HFFc6 (cell line): ENCODE measurements at regions not wholly inside any gene's neighbourhood (a gene's known extent, or its start where the extent isn't known, plus 50 kb on each side); places are given as distances from the start of the nearest gene placed in this dataset.
A peak's percentile ranks its signal among the peaks of the same experiment; 100 is the strongest.

Experiments
- DNase-seq: peaks from one replicate; pipeline ENCODE4 v3.0.0-alpha.2; 2018
- H3K27ac Mint-ChIP-seq: 2 replicates; pipeline ENCODE4 v1.8.0; 2020; ENCODE audit warnings: mild to moderate bottlenecking, mixed read lengths
- H3K27me3 Mint-ChIP-seq: 2 replicates; pipeline ENCODE4 v1.8.0; 2021; ENCODE audit warnings: mild to moderate bottlenecking, moderate library complexity, mixed read lengths; ENCODE audit not compliant: insufficient read depth
- H3K36me3 Mint-ChIP-seq: 2 replicates; pipeline ENCODE4 v1.8.0; 2021; ENCODE audit warnings: low read depth, mixed read lengths
- H3K4me1 Mint-ChIP-seq: 2 replicates; pipeline ENCODE4 v1.8.0; 2020; ENCODE audit warnings: low read depth, mixed read lengths
- H3K4me3 Mint-ChIP-seq: 2 replicates; pipeline ENCODE4 v1.8.0; 2020; ENCODE audit warnings: mild to moderate bottlenecking, moderate library complexity, mixed read lengths
- H3K9me3 Mint-ChIP-seq: 2 replicates; pipeline ENCODE4 v1.8.0; 2020; ENCODE audit warnings: mild to moderate bottlenecking, mixed read lengths
- CTCF ChIP-seq: fragments of 200-600 bp; sonication (generic); IDR thresholded peaks from 2 replicates; pipeline ENCODE4 v1.5.0; 2021; ENCODE audit warnings: antibody characterized with exemption, mild to moderate bottlenecking

GRCh38 chr7:118580743-118581382, 356.4 kb downstream of the ANKRD7 start:
- DNase-seq: no peak
- H3K9me3 Mint-ChIP-seq: peaks cover 27% of the 10 kb centered on the region
- H3K27me3 Mint-ChIP-seq: no peaks in the 10 kb centered on the region
- no peaks in the 10 kb centered on the region for H3K4me1 Mint-ChIP-seq
- TF ChIP-seq CTCF: no peak
- H3K4me3 Mint-ChIP-seq: no peak overlapping the region
- H3K27ac Mint-ChIP-seq: no peak overlapping the region
- no peaks in the 10 kb centered on the region for H3K36me3 Mint-ChIP-seq

- no peak overlapping the region for H3K27ac Mint-ChIP-seq
- no peak for DNase-seq
- H3K9me3 Mint-ChIP-seq: peaks cover 47% of the 10 kb centered on the region
- no peak overlapping the region for H3K4me3 Mint-ChIP-seq
- no peaks in the 10 kb centered on the region for H3K27me3 Mint-ChIP-seq
- peaks cover 3% of the 10 kb centered on the region; the same call in 1 of the 2 replicates for H3K36me3 Mint-ChIP-seq
- no peak for TF ChIP-seq CTCF
- H3K4me1 Mint-ChIP-seq: no peaks in the 10 kb centered on the region
These were observed 359.1 kb downstream of the ANKRD7 start for GRCh38 chr7:118583641-118584040.

- no peak for DNase-seq
- no peak for TF ChIP-seq CTCF
- H3K27me3 Mint-ChIP-seq: no peaks in the 10 kb centered on the region; the same call in 1 of the 2 replicates
- H3K9me3 Mint-ChIP-seq: peaks cover 59% of the 10 kb centered on the region
- H3K27ac Mint-ChIP-seq: no peak overlapping the region
- H3K4me1 Mint-ChIP-seq: no peaks in the 10 kb centered on the region
- H3K36me3 Mint-ChIP-seq: peaks cover 5% of the 10 kb centered on the region; the same call in 1 of the 2 replicates
- no peak overlapping the region for H3K4me3 Mint-ChIP-seq
These were observed 361.7 kb downstream of the ANKRD7 start for GRCh38 chr7:118586248-118586647.

GRCh38 chr7:118590107-118590506, 365.6 kb downstream of the ANKRD7 start:
- DNase-seq: no peak
- peak; percentile 20; the same call in 1 of the 2 replicates for TF ChIP-seq CTCF
- Mint-ChIP-seq H3K4me3 (no peak overlapping the region), H3K27me3 (no peaks in the 10 kb centered on the region; the same call in 1 of the 2 replicates), H3K36me3 (peaks cover 5% of the 10 kb centered on the region; the same call in 1 of the 2 replicates), H3K4me1 (no peaks in the 10 kb centered on the region), H3K27ac (no peak overlapping the region), H3K9me3 (peaks cover 50% of the 10 kb centered on the region)

GRCh38 chr7:118602090-118602489, 377.6 kb downstream of the ANKRD7 start:
- TF ChIP-seq CTCF: no peak
- Mint-ChIP-seq H3K27me3 (no peaks in the 10 kb centered on the region), H3K36me3 (no peaks in the 10 kb centered on the region), H3K9me3 (peaks cover 14% of the 10 kb centered on the region), H3K4me3 (no peak overlapping the region), H3K4me1 (no peaks in the 10 kb centered on the region), H3K27ac (no peak overlapping the region)
- DNase-seq: no peak
